Right renal pelvis (tissue), 4 donors: ENCODE measurements at regions not wholly inside any gene's neighbourhood (a gene's known extent, or its start where the extent isn't known, plus 50 kb on each side); places are given as distances from the start of the nearest gene placed in this dataset.
"Not testable (repeated sequence)": the region's sequence is repeated elsewhere in the genome, so short reads cannot be mapped to it uniquely, and the experiment has no call there.

Experiments
- DNase-seq, 4 donors: peaks; one replicate each; pipeline ENCODE4 v3.0.0-alpha.2; 2013; ENCODE audit warnings: low read depth in 4 of 4, low spot score in 3 of 4, missing footprints in 1 of 4

DNA sequence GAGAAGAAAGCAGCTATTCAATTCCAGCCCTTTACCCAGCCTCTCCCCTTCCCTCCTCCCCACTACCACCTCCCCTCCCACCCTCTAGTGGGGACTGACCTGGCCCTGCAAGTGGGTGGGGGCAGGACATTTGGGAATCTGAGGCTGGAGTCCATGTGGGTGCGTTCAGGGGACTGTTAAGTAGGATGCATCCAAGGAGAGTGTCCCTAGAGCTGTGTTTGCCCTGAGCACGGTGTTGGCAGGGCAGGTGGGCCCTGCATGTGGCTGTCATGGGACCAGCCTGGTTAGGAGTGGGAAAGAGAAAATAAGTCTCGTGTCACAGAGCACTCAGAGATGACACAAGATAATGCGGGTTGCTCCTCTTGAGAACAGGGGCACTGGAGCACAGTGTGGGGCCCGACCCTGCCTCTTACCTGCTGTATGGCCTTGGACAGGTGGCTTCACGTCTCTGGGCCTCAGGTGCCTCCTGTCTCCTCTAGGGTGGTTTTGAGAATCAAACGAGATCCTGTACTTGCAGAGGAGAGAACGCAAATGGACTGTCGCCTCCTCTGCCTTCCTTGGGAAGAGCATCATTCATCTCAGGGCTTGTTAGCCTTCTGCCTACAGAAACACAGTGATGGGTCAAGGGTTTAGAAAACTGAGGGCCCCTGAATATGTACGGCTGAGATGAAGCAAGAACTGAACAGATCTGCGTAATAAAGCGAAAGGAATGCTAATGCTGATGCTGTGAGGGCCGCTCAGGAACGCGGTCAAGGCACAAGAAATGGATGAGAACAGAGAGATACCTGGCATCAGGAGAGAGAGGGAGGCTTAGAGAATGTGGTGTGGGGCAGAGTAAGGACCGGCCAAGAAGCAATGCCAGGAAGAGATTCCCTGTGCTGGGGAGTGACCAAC is 187.7 kb upstream of the HAAO start:
- no peak for DNase-seq

DNA sequence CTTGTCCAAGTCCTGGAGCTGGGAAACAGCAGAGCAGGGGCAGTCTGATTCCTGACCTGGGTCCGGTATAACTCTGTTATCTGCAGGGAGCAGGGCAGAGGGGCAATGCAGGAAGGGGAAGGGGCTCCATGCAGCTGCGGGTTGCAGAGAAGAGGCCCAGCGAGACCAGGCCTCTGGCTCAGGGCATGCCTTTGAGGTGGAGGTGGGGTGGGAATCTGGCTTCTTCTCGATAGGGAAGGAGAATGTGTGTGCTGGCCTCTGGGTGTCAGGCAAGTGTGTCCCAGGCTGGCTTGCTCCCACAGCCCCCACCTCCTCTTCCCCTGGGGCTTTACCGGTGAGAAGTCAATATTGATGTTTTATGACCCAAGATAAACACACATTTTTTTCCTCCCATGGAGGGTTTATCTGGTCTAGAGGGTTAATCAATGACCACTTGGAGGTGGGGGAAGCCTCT is 187.1 kb upstream of the HAAO start:
- no peak for DNase-seq

- DNase-seq, result no peak
Observed at GRCh38 chr2:42978887-42979415, 186.6 kb upstream of the HAAO start.

DNA sequence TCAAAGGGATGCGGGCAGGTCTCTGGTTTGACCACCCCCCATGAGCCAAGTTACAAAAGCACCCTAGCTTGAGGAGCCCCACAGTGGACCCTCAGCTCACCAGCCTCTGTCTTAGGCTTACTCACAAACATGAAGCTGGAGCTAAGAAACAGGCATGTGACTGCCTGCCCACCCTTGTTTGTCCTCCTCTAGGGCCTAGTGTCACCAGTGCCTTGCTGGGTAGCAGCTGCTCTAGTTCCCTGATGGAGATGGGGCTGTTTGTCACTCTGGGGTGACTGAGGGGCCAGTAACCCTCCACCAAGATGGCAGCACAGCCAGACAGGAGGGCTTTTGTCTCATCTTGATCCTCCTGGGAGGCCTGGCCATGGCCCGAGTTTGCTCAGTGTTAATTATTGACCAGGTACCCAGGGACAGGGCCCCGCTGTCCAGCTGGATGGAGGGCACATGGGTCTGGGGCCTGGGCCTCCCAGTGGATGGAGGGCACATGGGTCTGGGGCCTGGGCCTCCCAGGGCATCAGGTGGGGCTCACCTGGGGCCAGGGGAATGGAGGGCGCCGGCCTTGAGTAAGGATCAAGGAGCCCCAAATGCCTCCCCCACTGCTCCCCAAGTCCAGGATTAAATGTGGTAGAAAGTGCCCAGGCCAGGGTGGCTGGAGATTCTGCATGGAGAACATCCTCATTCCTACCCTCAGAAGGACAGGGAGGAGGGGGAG is 185.9 kb upstream of the HAAO start:
- DNase-seq, result no peak

GRCh38 chr2:42977270-42978174 is 185.1 kb upstream of the HAAO start:
- no peak for DNase-seq

DNA sequence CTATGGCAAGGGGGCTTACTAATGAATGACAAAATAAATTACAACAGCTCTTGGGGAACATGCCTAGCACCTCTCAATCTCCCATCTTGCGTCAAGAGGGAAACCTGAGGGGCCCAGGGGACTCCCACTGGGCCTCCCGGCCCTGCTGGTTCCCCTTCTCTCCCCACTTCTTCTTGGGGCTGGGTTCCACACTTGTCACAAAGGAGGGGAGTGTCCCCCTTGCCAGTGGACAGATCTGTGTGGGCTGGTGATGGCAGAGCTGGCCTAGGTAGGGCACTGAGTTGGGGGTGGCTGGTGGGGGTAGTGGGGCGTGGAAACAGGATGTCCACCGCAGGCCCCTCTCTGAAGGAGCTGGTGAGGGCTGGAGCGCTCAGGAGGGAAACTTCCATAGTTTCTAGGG is 184.0 kb upstream of the HAAO start:
- no peak for DNase-seq

DNA sequence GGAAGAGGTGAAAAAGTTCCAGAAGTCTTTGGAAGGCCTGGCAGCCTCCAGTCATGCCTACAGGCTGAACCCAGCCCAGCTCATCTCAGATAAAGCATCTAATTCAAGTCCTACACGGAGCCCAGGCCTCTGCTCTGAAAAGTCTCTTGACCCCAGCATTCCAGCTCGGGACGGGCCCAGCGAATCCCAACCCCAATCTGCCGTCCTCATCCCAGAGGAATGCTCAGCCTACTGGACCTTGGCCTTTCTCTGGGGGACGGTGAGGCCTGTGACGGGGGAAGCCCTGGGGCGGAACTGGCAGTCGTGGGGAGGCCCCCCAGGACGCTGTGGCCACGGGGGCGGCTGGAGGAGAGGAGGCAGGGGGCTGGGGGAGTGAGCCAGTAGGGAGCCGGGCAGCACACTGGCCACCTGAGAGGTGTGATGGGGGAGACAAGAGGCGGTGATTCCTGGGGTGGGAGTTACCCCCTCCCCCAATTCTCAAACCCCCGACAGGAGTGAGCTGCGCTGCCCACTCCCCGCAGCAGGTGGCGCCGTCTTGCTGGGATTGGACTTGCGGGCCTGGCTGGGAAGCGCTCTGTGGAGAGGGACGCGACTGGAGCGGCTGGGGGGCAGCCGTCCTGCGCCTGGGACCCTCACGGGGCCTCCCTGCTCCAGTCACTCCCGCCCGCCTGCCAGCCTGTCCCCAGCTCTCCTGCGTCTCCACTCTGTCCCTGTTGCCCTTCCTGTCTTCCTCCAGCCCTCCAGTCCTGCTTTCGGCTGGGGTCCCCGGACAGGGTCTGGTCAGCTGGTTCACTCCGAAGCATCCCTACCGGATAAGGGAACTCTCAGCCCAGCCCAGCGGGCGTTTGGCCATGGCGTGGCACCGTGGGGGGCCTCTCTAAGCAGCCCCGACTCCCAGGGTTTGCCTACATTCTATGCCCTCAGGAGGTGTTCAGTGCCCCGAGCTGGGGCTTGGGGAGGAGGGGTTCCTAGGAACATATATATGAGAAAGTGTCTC is 182.6 kb upstream of the HAAO start:
- peak in 3 of 4 donors; percentile 62 to 81 (median 67) for DNase-seq

GRCh38 chr2:42974169-42974720 is 181.9 kb upstream of the HAAO start:
- DNase-seq, result no peak

- DNase-seq, result no peak
Observed at GRCh38 chr2:42973726-42974125, 181.3 kb upstream of the HAAO start.

GRCh38 chr2:42972933-42973516 is 180.6 kb upstream of the HAAO start:
- DNase-seq, result not testable (repeated sequence)

GRCh38 chr2:42971947-42972736 is 179.8 kb upstream of the HAAO start:
- no peak for DNase-seq

- DNase-seq, result no peak
Observed at GRCh38 chr2:42971381-42971780, 179.0 kb upstream of the HAAO start.

GRCh38 chr2:42970151-42970550 is 177.8 kb upstream of the HAAO start:
- DNase-seq, result no peak

DNA sequence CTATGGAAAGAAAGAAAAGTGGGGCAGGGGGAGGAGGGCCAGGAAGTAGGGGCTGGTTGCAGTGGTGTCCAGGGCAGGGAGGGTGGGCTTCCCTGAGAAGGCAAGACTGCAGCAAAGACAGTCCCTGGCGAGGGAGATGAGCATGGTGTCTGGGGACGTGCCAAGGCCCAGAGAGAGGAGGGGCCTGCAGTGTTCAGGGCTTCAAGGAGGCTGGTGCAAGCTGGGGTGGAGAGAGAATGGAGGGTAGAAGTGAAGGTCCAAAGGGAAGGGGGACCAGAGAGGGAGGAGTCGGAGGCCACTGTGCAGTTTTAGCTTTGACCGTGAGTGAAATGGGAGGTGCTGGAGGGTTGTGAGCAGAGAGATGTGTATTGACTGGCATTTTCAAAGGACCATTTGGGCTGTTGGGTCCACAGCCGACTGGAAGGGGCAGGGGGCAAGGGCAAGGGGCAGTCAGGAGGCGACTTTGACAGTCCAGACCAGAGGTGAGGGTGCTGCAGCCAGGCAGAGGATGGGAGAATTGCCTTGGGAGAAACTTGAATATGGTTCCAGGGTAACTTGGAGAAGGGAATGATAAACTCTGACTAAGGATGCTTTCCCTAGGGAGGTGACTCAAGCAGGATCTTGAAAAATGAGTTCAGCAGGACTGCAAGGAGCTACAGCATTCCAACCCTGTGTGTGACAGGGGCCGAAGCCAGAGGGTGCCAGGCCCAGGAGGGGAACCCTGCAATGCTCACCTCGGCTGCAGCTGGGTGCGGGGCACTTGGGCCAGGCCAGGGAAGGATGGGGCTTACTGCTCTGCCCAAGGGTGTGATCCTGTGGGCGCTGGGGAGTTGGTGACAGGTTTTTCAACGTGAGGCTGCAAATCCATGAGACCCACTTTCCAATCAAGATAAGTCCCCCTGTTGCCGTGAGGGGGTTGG is 177.1 kb upstream of the HAAO start:
- DNase-seq, result no peak

DNA sequence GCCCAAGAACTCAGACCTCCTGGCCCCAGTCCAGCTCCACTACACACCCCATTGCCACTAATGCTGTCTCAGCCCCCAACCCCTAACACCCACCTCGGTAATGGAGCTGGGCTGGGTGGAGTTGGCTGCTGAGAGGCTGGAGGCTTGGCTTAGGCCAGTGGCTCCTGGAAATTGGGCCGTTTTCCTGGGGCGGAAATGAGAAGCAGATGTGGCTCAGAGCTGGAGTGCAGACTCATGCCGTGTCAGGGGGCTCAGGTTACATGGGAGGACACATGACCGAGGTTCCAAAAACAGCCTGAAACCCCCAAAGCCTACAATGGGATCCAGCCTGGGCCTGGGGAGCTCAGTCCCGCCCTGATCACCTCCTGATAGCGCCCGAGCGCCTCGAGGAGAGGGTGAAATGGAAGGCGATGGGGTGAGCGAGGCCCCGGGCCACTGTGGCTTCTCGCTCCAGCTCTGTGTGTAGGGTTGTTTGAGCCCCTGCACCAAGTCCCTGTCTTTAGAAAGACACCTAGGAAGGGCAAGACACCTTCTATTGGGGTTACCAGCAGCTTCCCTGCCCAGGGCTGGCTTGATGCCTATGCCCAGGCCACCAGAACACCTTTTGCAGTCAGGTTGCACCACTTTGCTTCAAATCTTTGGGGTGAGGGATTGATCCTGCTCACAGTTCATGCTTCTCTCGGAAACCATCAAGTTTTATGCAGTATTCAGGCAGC is 175.7 kb upstream of the HAAO start:
- DNase-seq, result peak in 2 of 4 donors; percentile 51 to 65

- DNase-seq, result no peak
Observed at GRCh38 chr2:42965910-42966309, 173.5 kb upstream of the HAAO start.
